ENCODE measurements at regions not wholly inside any gene's neighbourhood (a gene's known extent, or its start where the extent isn't known, plus 50 kb on each side); places are given as distances from the start of the nearest gene placed in this dataset.

DNA sequence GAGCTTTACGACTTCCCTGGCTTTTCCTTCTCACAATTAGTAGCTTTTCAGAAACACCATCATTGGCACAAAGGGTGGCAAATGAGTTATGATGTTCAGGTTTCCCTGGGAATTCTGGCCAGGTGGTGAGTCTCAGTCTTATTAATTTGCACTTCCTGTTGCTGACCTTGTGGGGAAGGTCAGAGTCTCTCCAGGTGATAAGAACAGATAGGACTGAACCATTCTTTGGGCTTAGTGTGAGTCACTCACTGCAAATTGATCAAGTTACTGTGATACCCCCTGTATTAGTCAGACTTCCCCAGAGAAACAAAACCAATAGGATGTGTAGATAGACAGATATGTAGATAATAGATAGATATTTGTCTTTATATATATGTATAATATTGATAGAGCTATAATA is 53.8 kb upstream of the RANBP3L start:
- intact Hi-C loops (cut with micrococcal nuclease), result no loop called here

DNA sequence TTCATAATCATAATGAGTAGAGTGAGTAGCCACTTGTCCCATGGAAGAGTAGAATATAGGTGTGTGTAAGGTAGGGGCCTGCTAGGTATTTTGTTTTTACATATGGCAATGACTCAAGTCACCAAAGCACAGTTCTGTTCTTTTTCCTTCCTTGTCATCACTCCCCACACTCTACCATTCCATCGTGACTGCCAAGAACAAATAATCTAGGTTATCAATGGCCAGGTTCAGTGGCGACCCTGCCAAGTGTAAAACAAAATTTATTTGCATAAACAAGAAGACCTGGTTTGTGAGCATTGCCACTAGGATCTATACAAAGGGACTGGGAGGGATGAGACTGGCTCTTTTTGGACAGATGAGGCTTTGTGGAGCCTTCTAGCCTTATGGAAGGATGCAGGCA is 55.2 kb upstream of the RANBP3L start:
- intact Hi-C loops (cut with micrococcal nuclease), result no loop called here

DNA sequence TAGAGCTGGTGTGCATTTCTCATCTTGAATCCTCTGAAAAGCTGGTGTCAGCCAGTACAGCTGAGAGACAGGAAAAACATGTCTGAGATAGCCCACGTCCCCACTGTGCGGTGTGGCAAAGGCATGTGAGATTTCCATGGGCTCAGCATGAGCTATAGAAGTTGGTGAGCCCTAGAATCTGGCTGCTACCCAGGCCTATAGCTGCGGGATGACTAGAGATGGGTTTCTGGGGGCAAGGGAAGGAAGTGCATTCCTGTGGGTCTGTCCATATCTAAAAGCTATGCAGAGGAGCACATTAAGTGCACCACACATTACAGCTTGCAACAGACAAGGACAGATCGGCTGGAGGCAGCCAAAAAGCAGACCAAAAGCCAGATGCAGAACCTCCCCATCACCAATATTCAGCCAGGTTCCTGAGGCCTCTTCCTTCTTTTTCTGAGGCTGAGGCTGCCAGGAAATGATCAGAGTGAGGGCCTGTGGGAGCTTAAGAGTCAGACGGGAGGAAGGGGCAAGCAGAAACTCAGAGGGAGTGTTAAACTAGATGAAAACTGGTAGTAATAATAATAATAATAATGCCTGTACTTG is 55.8 kb upstream of the RANBP3L start:
- intact Hi-C loops (cut with micrococcal nuclease), result no loop called here

DNA sequence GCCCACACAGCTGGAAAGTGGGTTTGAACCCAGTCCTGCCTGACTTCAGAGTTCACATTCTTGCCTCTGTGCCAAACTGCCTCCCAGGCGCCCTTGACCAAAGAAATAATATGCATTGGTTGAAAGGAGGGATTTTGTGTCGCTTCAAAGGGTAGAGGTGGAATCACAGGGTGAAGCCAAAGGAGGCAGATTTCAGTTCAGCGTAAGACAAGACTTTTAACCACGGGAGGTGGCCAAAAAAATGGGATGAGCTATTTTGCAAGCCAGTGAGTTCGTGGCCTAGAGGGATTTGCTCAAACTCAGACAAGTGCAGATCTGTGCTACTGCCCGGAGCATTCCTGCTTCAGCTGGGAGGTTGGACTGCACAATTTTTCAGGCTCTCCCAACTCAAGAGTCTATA is 57.6 kb upstream of the RANBP3L start:
- intact Hi-C loops (cut with micrococcal nuclease), result no loop called here

DNA sequence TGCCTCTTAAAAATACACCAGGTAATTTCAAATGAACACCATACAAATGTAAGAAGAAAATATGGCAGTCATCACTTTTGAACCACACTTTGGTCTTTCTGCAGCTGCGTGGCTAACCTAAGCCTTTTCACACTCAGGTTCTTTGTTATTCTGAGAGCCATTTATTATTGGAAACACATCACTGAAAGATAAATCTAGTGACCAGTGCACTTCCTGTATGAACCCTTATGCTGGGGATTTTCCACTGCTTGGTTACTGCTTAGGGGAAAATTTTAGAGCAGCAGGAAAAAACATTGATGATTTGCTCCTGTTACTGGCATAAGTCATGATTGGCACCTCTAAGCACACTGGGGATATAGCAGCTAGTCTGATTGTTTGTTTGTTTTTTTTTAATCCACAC is 58.6 kb upstream of the RANBP3L start:
- intact Hi-C loops (cut with micrococcal nuclease), result no loop called here

DNA sequence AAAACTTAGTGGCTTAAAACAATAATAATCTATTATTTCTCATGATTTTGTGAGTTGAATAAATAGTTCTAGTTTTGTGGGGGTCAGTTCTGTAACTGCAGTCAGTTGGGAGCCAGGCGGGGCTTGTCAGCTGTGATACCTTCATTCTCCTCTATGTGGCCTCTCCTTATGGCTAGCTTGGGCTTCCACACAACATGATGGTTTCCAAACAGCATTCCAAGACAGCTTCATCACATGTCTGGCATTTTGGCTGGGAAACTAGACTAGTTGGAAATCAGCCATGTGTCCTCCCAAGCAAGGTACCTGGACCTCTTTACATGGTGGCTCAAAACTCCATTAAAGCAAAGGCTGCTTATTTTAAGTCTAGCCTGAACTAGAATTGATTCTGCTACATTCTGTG is 61.4 kb upstream of the RANBP3L start:
- intact Hi-C loops (cut with micrococcal nuclease), result no loop called here

DNA sequence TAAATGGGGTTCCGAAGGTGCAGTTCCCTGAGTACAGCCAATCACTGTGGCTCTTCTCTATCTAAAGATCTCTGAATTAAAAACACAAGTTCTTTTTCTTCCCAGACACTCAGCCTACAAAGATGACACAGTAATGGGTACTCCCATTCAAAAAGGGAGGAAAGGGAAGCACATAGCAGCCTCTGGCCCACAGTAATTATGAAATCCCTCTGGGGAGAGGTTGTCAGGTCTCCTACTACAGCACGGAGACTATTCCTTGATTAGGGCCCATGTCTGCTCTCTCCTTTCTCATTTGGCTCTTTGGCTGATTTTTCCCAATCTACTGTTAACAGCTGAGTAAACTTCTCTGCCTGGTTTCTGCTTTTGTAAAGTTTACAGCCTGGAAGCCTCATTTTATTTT is 62.0 kb upstream of the RANBP3L start:
- intact Hi-C loops (cut with micrococcal nuclease), result no loop called here

DNA sequence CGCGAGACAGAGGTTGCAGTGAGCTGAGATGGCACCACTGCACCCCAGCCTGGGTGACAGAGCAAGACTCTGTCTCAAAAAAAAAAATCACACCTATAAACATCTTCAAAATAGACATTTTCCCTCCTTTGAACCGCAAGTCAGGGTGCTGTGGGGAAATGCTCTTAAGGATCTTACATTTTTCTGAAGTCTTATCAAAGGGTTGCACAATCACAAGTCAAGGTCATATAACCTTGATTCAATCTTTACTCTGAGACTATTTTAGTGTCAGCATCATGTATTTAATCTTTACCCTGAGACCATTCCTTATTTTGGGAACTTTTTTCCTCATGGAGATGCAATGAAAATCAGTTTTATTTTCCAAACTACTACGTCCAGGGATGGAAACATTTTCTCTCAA is 62.8 kb upstream of the RANBP3L start:
- intact Hi-C loops (cut with micrococcal nuclease), result no loop called here

DNA sequence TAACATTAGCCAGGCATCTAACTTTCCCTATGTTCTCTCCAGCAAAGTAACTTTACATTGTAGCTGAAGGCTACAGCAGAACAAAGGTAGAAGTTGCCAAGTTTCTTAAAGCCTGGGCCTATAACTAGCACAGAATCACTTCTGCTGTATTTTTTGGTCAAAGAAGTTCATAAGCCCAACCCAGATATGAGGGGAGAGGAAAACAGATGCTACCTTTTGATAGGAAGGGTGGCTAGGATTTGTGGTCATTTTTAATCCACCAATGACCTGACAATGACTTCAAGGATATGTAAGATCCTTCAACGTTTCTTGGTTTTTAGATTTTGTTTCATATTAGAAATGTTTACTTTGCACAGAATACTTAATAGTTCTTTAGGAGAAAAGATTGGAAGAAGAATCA is 64.2 kb upstream of the RANBP3L start:
- intact Hi-C loops (cut with micrococcal nuclease), result no loop called here

DNA sequence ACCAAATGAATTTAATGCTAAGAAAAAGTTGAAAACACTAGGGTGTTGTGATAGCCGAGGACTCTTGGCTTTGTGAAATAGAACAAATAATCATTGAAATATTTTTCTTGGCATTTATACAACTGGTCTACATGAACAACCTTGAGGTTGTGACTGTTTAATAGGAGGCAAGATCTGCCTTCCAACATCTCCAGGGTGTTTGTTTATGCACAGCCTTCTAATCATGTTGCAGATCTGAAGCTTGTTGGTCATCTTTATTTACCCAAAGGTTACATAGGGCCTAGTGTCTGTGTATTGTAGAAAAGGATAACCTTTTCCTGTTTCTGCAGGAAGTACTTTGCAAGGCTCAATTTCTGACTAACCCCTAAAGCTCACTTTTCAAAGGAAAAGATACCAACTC is 65.2 kb upstream of the RANBP3L start:
- intact Hi-C loops (cut with micrococcal nuclease), result no loop called here

DNA sequence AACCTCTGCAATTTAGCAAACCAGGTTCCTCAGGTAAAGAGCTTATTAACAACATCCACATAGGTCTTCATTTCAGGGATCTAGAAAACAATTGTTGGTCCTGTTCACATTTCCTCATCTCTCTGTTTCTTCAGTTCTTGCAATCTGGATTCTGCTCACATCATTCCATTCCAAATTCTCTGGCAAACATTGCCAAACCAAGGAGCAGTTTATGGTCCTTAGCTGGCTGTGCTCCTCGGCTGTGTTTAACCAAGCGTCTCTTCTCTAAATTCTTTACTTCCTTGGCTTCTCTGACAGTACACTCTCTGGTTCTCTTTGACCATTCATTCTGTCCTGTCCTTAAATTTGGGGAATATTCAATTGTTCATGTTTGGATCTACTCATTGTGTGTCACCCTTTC is 65.8 kb upstream of the RANBP3L start:
- intact Hi-C loops (cut with micrococcal nuclease), result no loop called here

DNA sequence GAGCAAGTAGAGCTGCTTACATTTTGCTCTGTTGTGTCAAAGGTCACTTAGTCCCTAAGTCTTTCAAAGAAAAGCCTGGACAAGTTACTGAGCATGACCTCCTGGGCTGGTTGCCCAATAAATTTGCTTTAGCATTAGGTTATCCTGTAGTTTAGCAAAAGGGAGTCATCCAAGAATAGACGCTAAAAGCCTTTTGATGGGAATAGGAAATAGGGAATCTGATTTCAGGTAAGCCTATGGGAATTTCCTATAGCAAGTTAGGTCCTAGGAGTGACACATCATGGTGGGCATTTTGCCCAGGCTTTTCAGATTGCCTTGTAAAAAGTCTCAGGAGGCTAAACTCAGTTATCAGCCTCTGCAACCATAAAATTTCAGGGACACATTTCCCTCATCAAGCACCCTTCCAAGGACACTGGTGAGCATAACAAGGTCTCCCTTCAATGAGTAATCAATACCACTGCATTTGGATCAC is 67.6 kb upstream of the RANBP3L start:
- intact Hi-C loops (cut with micrococcal nuclease), result no loop called here

DNA sequence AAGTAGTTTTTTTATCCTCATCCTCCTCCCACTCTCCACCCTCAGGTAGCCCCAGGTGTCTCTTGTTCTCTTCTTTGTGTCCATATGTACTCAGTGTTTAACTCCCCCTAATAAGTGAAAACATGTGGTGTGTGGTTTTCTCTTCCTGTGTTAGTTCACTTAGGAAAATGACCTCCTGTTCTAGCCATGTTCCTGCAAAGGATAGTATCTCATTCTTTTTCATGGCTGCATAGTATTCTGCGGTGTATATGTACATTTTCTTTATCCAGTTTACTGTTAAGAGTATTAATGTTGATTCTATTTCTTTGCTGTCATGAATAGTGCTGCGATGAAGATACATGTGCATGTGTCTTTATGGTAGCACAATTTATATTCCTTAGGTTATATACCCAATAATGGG is 68.4 kb upstream of the RANBP3L start:
- intact Hi-C loops (cut with micrococcal nuclease), result no loop called here

DNA sequence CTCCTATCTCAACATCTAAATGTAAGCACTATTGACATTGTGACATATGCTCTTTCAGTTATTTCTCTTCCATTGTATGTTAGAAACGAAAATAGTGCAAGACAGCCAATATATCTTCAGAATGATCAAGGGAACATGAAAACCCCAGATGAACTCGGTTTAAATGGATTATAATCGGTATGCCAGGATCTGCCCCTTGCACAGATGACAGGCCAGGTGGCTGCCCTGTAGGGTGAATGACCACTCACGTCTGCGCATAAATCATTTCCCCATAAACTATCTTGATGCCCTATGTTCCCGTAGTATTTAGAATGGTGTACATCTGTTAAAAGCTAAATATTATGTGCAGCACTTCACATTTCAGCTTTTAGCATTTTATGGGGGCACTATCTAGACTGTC is 69.7 kb upstream of the RANBP3L start:
- intact Hi-C loops (cut with micrococcal nuclease), result no loop called here

DNA sequence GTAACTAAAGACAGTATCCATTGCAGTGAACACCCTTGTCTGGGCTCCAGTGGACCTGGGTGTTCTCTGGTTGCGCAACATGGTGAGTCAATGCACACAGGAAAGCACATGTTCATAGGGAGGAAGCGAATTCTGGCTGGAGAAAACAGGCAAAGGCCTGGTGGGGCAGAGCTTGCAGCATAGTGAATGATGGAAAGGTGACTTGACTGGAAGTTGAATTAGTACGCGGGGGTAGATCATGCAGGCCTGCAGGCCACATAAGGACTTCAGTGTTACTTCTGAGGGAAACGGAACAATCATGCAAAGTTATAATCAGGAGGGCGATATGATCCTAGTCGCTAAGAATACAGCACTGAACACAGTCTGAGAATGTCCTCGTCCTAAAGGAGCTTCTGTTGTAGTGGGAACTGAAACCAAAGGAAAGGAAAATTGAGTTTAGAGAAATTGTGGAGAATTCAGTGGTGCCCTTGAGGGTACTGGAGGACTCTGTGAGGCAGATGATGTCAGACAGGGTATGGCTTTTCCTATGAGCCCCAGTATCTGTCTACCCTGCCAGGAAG is 71.9 kb upstream of the RANBP3L start:
- intact Hi-C loops (cut with micrococcal nuclease), result no loop called here

DNA sequence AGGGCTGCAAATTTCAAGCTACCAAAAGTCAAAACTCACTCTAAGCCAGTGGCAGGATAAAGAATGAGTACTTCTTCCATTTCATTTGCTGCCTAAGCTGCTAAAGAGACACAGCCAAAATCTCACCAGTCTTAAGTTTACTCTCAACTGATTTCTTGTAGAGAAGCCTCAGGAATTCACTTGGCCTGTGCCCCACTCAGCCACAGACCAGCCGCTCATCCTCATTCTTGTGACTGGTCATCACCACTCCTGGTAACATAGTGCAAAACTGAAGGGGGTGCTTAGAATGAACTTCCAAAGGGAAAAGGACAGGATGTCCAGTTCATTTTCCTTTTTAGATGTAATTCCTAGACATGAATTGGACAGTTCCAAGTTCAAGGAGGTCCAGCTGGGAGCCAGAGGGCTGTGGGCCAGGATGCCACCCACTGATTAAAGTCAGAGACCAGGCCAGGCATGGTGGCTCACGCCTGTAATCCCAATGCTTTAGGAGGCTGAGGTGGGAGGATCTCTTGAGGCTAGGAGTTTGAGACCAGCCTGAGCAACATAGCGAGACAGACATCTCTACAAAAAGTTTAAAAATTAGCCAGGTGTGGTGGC is 72.7 kb upstream of the RANBP3L start:
- intact Hi-C loops (cut with micrococcal nuclease), result no loop called here

DNA sequence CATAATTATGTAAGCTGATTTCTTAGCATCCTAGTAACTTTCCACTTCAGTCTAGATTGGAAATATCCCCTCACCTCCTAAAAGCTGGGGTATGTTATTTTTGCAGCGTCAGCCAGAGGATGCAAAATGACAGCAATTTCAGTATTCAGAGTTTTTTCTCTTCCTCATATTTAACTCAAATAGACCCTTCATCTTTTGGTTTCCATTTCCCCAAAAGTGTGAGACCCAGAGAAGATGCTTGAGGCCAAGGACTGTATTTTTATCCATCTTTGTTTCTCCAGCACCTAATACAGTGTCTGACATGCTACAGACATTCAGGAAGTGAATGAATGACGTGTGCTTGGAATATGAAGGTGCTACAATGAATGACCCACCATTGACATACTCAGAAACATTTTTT is 75.5 kb upstream of the RANBP3L start:
- intact Hi-C loops (cut with micrococcal nuclease), result no loop called here

DNA sequence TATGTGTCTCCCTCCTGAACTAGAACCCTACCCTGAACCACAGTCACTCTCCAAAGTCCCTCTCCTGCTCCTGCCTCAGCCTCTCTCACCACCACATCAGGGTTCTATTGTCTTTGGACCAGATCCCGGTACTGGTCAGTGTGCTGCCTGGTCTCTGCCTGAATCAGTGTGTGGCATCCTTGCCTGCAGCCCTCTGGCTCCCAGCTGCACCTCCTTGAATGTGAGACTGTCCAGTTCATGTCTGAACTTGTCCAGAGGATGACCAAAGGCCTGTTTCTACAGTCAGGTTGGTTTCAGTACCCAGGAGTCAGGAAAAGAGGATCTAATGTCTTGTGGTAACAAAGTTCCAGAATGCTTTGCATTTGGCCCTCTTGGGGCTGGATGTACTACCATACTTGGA is 76.8 kb upstream of the RANBP3L start:
- intact Hi-C loops (cut with micrococcal nuclease), result no loop called here

DNA sequence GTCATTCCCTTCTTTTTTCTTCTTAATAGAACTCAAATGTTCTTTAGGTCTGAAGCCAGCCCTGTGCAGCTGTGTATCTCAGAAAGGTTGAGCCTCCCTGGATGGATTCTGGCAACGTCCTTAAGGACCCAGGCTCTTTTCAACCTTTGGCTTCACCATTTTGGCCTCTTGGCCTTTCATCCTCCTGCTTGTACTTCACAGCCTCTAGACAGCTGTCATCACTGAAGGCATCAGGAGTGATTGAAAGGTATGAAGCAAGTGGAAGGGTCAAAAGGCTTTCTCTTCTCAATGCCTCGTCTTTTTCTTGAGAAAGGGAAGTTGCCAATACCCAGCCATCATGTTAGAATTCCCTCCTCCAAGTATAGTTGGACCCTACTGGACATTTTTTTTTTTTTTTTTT is 81.2 kb upstream of the RANBP3L start:
- intact Hi-C loops (cut with micrococcal nuclease), result no loop called here

DNA sequence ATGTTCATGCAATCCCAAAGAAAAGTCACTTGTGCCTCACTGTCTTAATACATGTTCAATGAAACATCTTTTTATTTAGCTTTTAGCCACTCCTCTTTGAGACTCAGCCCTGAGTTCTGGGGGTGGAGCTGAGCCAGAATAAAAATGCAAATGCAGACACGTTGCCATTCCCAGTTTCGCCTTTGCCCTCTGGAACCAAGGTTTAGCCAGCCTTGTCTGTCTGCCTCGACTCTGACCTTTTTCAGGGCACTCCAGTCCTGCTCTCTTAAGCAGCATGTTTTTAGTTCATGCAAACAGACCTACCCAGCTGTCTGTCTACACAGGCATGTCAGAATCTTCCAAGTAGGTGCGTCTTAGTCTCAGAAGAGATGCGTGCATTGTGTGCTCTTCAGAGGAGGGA is 82.2 kb upstream of the RANBP3L start:
- intact Hi-C loops (cut with micrococcal nuclease), result no loop called here

DNA sequence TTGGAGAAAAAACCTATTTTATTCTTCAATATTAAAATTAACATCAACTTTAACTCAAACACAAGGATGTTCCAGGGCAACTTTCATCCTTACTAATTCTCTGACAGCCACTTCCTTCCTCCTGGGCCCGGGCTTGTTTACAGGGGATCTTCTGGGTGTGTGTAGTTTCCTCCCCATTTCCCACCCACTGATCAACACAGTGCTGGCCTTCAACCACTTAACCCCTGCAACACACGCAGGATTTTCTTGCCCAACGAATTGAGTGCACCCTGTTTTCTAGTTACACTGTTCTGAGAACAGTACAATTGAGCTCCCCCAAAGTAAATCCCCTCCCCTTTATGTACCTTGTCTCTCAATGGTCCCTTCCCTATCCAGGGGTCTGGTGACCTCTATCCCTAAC is 83.1 kb upstream of the RANBP3L start:
- intact Hi-C loops (cut with micrococcal nuclease), result no loop called here

DNA sequence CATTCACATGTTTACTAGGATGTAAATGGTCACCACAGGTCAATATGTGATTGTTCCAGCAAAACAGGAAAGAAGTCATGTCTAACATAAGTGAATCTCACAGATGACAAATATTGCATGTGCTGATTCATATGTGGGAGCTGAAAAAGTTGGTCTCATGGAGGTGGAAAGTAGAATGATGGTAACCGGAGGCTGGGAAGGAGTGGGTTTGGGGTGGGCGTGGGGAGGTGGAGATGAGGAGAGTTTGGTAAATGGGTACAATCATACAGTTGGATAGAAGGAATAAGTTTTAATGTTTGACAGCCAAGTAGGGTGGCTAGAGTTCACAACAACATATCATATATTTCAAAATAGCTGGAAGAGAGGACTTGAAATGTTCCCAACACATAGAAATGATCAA is 83.8 kb upstream of the RANBP3L start:
- intact Hi-C loops (cut with micrococcal nuclease), result no loop called here

DNA sequence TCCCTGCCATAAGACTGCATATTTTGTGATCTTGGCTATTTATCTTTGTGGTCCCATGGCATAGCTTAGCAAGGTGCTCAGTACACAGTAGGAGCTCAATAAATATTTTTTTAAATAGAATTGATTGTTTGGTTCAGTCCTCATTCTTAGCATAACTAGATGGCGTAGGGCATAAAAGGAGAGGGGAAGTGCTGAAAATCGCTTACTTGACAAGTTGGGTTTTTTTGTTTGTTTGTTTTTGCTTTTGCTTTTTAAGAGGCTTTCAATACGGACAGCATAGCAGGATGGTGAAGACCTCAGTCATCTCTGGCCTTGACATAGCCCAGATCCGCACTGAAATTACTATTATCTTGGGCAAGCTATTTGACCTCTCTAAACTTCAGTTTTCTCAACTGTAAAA is 86.6 kb upstream of the RANBP3L start:
- intact Hi-C loops (cut with micrococcal nuclease), result no loop called here
